Astrocyte of the spinal cord (primary cell): ENCODE measurements at regions not wholly inside any gene's neighbourhood (a gene's known extent, or its start where the extent isn't known, plus 50 kb on each side); places are given as distances from the start of the nearest gene placed in this dataset.
A peak's percentile ranks its signal among the peaks of the same experiment; 100 is the strongest.

Experiments
- DNase-seq: peaks from one replicate; pipeline ENCODE4 v3.0.0; 2011; ENCODE audit warnings: low read depth, low spot score
- H3K4me3 ChIP-seq: 2 replicates; pipeline ENCODE4 v1.5.1; 2011; ENCODE audit warnings: low read depth, mild to moderate bottlenecking, low read length, moderate library complexity
- CTCF ChIP-seq: IDR thresholded peaks from 2 replicates; pipeline ENCODE4 v1.5.1; 2012; ENCODE audit warnings: low read depth, mild to moderate bottlenecking, low read length, inconsistent platforms
- in situ Hi-C: cut with HindIII; loops from 2 replicates; pipeline ENCODE4 v1.10.0; 2017; ENCODE audit warnings: low sequenced_read_pairs

DNA sequence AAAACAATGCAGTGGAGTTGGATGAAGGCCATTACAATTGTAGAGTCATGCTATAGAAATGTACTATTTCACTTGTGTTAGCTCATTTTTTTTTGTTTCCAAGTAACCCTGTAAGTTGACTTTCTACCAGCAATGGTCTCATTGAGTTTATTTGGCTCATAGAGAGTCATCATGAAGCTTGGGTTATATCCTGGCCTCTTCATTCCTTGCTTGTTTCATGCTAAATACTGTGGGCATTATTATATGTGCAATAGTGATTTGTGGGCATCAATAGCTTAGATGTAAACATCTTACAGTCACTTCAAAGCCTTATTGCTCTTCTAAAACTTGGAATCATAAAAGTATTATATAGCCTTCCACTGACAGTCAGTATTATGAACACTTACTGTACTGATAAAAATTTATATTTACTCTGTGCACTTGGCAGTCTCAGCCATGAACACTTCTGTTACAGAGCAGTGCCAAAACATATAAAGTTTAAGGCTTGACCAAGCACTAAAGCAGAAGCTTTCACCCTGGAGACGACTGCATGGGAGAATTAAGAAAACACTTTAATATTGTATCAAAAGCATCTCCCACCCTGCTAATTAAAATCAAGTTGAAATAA lies 751.2 kb downstream of the SATB2 start:
- TF ChIP-seq CTCF, result no peak
- H3K4me3 ChIP-seq, result no peak overlapping the region
- in situ Hi-C loops, result no loop called here
- peak; percentile 29 for DNase-seq

DNA sequence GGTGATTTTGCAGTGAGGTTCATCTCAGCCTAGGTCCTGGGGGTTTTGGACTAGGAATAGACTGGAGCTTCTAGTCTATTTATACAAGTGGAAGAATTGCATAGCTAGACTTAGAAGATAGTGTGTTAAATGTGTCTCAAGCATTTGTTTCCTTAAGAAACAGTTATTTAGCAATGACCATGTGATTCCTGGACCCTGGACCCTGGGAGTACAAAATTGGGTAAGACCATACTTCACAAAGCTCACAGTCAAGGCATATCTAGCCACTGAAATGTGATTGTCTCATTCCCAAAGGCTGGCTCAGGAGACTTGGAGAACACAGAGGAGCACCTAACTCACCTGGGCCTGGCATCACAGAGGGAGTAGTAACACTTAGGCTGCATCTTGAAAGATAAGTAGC lies 754.5 kb downstream of the SATB2 start:
- H3K4me3 ChIP-seq, result no peak overlapping the region
- no peak for TF ChIP-seq CTCF

GRCh38 chr2:198702796-198703195 lies 754.9 kb downstream of the SATB2 start:
- H3K4me3 ChIP-seq, result no peak overlapping the region
- in situ Hi-C loops, result no loop called here
- DNase-seq, result no peak
- TF ChIP-seq CTCF, result no peak

More for the DNA sequence above, 754.5 kb downstream of the SATB2 start:
- in situ Hi-C loops, result no loop called here
- DNase-seq, result no peak

GRCh38 chr2:198701481-198701880 lies 756.3 kb downstream of the SATB2 start:
- in situ Hi-C loops, result no loop called here
- no peak for TF ChIP-seq CTCF
- no peak overlapping the region for H3K4me3 ChIP-seq
- DNase-seq, result no peak

- H3K4me3 ChIP-seq, result no peak overlapping the region
- no peak for DNase-seq
- TF ChIP-seq CTCF, result no peak
- in situ Hi-C loops, result no loop called here
Observed at GRCh38 chr2:198700319-198700718, 757.4 kb downstream of the SATB2 start.

DNA sequence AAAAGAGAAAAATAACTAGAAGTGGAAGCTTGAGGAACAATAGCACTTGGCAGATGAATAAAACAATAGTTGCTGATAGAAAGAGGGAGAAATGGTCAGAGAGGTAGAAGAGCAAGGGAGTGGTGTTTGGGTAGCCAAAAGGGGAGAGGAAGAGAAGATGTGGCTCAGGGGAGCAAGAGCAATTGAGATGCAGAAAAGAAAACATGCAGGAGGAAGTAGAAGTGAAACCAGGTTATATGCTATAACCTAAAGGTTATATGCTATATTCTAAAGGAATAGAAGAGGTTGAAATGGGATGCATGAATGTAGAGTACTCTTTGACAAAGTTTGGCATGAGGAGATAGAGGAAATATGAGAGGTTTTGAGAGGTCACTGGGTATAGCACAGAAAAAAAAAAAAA lies 759.5 kb downstream of the SATB2 start:
- in situ Hi-C loops, result no loop called here
- TF ChIP-seq CTCF, result no peak
- H3K4me3 ChIP-seq, result no peak overlapping the region
- DNase-seq, result no peak

GRCh38 chr2:198697794-198698193 lies 759.9 kb downstream of the SATB2 start:
- H3K4me3 ChIP-seq, result no peak overlapping the region
- in situ Hi-C loops, result no loop called here
- TF ChIP-seq CTCF, result no peak
- DNase-seq, result no peak
